Tibial artery (tissue), 4 donors: ENCODE measurements at regions not wholly inside any gene's neighbourhood (a gene's known extent, or its start where the extent isn't known, plus 50 kb on each side); places are given as distances from the start of the nearest gene placed in this dataset.

Experiments
- DNase-seq, 2 donors: peaks; one replicate each; pipeline ENCODE4 v3.0.0-alpha.2; 2019
- H3K27ac ChIP-seq, 2 donors: fragments of 200-600 bp; sonication (generic) in 1 of 2; 1 replicate in 1 of 2; 2 replicates in 1 of 2; pipeline ENCODE4 v1.5.1; 2018 to 2019; ENCODE audit warnings: mild to moderate bottlenecking in 1 of 2
- H3K27me3 ChIP-seq, 2 donors: fragments of 200-600 bp; sonication (generic) in 1 of 2; one replicate each; pipeline versions ENCODE4 v1.5.1 to v1.6.0; 2016 to 2019
- H3K36me3 ChIP-seq, 3 donors: fragments of 200-600 bp; sonication (generic) in 2 of 3; one replicate each; pipeline ENCODE4 v1.5.1; 2016 to 2019; ENCODE audit warnings: mild to moderate bottlenecking in 2 of 3
- H3K4me1 ChIP-seq, 4 donors: fragments of 200-600 bp; sonication (generic) in 2 of 4; 1 replicate in 3 of 4; 2 replicates in 1 of 4; pipeline ENCODE4 v1.5.1; 2016 to 2019
- H3K4me3 ChIP-seq, 2 donors: fragments of 200-600 bp; sonication (generic) in 1 of 2; 1 replicate in 1 of 2; 2 replicates in 1 of 2; pipeline ENCODE4 v1.5.1; 2018 to 2019; ENCODE audit warnings: mild to moderate bottlenecking in 2 of 2
- H3K9me3 ChIP-seq, 3 donors: fragments of 200-600 bp; sonication (generic) in 1 of 3; one replicate each; pipeline ENCODE4 v1.5.1; 2016 to 2019
- intact Hi-C: fragments of 100-400 bp; cut with DNase I; formaldehyde crosslinking; loops from one replicate; pipeline ENCODE4 v1.15.0; 2023; ENCODE audit warnings: low total_unique reads
- TF ChIP-seq, protein P1 (sequence below), 2 experiments: fragments of 200-600 bp in 1 of 2; fragments of 450-650 bp in 1 of 2; IDR thresholded peaks; one replicate each; pipeline ENCODE4 v1.5.1; 2017 to 2019; ENCODE audit warnings: antibody characterized with exemption in 2 of 2, mild to moderate bottlenecking in 1 of 2, moderate library complexity in 1 of 2

DNA sequence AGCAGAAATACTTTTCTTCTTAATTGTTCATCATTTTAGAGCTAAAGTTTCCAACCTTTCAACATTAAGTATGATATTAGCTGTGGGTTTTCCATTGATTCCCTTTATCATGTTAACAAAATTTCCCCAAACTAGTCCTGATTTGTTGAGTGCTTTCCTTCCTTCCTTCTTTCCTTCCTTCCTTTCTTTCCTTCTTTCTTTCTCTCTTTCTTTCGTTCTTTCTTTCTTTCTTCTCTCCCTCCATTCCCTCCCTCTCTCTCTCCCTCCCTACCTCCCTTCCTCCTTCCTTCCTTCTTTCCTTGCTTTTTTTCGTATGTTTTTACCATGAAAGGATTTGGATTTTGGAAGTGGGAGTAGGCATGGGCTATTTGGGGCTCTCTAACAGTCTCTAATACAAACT, 133.5 kb downstream of the LMNTD1 start:
- no peaks in the 10 kb centered on the region for H3K9me3 ChIP-seq

DNA sequence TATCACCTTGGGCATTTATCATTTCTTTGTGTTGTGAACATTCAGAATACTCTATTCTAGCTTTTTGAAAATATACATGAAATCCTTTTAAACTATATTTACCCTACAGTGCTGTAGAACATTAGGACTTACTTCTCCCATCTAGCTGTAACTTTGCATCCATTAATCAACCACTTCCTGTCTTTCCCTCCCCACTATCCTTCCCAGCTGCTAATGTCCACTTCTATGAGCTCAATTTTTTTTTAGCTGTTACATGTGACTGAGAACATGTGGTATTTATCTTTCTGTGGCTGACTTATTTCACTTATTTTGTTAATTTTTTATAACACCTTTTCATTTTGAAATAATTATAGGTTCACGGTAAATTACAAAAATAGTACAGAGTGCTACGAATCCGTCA, 136.0 kb downstream of the LMNTD1 start:
- TF ChIP-seq, protein P1, sequence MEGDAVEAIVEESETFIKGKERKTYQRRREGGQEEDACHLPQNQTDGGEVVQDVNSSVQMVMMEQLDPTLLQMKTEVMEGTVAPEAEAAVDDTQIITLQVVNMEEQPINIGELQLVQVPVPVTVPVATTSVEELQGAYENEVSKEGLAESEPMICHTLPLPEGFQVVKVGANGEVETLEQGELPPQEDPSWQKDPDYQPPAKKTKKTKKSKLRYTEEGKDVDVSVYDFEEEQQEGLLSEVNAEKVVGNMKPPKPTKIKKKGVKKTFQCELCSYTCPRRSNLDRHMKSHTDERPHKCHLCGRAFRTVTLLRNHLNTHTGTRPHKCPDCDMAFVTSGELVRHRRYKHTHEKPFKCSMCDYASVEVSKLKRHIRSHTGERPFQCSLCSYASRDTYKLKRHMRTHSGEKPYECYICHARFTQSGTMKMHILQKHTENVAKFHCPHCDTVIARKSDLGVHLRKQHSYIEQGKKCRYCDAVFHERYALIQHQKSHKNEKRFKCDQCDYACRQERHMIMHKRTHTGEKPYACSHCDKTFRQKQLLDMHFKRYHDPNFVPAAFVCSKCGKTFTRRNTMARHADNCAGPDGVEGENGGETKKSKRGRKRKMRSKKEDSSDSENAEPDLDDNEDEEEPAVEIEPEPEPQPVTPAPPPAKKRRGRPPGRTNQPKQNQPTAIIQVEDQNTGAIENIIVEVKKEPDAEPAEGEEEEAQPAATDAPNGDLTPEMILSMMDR (IDR thresholded peaks at IDR 0.05): no peak
- Histone ChIP-seq H3K27me3 (no peaks in the 10 kb centered on the region), H3K9me3 (no peaks in the 10 kb centered on the region), H3K4me3 (no peak overlapping the region), H3K4me1 (no peaks in the 10 kb centered on the region), H3K27ac (no peak overlapping the region), H3K36me3 (no peaks in the 10 kb centered on the region)
- no peak for DNase-seq
- intact Hi-C loops: no loop called here

More for the DNA sequence above, 133.5 kb downstream of the LMNTD1 start:
- H3K4me1 ChIP-seq: peaks cover 0 to 15% (median 4%) of the 10 kb centered on the region in 4 donors
- DNase-seq: no peak
- intact Hi-C loops: no loop called here
- TF ChIP-seq, protein P1 (IDR thresholded peaks at IDR 0.05): no peak
- H3K4me3 ChIP-seq: no peak overlapping the region
- no peaks in the 10 kb centered on the region for H3K27me3 ChIP-seq
- H3K36me3 ChIP-seq: no peaks in the 10 kb centered on the region
- H3K27ac ChIP-seq: no peak overlapping the region

- Histone ChIP-seq H3K9me3 (no peaks in the 10 kb centered on the region), H3K27me3 (no peaks in the 10 kb centered on the region), H3K36me3 (no peaks in the 10 kb centered on the region), H3K27ac (no peak overlapping the region), H3K4me3 (no peak overlapping the region), H3K4me1 (no peaks in the 10 kb centered on the region)
- intact Hi-C loops: no loop called here
- TF ChIP-seq, protein P1 (IDR thresholded peaks at IDR 0.05): no peak
- no peak for DNase-seq
These were observed 136.6 kb downstream of the LMNTD1 start for GRCh38 chr12:25416516-25416915.

GRCh38 chr12:25415004-25415403, 138.1 kb downstream of the LMNTD1 start:
- Histone ChIP-seq H3K27ac (no peak overlapping the region), H3K36me3 (no peaks in the 10 kb centered on the region), H3K4me3 (no peak overlapping the region), H3K9me3 (peaks cover 0 to 3% (median 0%) of the 10 kb centered on the region in 3 donors), H3K4me1 (no peaks in the 10 kb centered on the region), H3K27me3 (no peaks in the 10 kb centered on the region)
- intact Hi-C loops: no loop called here
- DNase-seq: no peak
- TF ChIP-seq, protein P1 (IDR thresholded peaks at IDR 0.05): no peak

GRCh38 chr12:25412735-25413134, 140.3 kb downstream of the LMNTD1 start:
- TF ChIP-seq, protein P1 (IDR thresholded peaks at IDR 0.05): no peak
- H3K4me3 ChIP-seq: no peak overlapping the region

DNA sequence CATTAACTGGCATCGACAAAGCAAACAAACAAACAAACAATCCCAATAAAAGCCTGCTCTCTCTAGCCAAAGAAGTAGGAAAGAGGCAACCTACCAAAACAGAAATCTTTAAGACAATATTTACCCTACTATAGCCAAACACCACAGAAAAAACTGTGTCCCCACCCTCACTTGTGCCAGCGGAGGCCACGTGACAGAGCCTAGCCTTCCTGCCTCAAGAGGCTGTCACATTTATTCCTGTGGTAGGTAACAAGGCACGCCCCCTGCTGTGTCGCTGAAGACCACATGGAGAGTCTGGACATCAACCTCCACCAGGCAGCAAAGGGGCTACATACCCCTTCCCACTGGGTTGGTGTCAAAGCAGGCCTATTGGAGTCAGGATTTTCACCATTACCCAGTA, 148.1 kb downstream of the LMNTD1 start:
- Histone ChIP-seq H3K9me3 (no peaks in the 10 kb centered on the region), H3K4me1 (no peaks in the 10 kb centered on the region), H3K4me3 (no peak overlapping the region), H3K27me3 (peaks cover 0 to 2% of the 10 kb centered on the region in 2 donors), H3K27ac (no peak overlapping the region), H3K36me3 (no peaks in the 10 kb centered on the region)
- no peak for DNase-seq
- intact Hi-C loops: no loop called here
- TF ChIP-seq, protein P1 (IDR thresholded peaks at IDR 0.05): no peak

More at GRCh38 chr12:25412735-25413134, 140.3 kb downstream of the LMNTD1 start:
- DNase-seq: no peak
- H3K4me1 ChIP-seq: no peaks in the 10 kb centered on the region
- intact Hi-C loops: no loop called here
- no peaks in the 10 kb centered on the region for H3K27me3 ChIP-seq
- peaks cover 0 to 3% (median 0%) of the 10 kb centered on the region in 3 donors for H3K9me3 ChIP-seq
- no peak overlapping the region for H3K27ac ChIP-seq
- no peaks in the 10 kb centered on the region for H3K36me3 ChIP-seq
